WTC11 (cell line): ENCODE measurements at regions not wholly inside any gene's neighbourhood (a gene's known extent, or its start where the extent isn't known, plus 50 kb on each side); places are given as distances from the start of the nearest gene placed in this dataset.

Experiments
- ATAC-seq: fragments of 200-7000 bp; cut with Tn5 transposase; 2 replicates; pipeline ENCODE4 v1.10.0; 2021; ENCODE audit warnings: mild to moderate bottlenecking, moderate library complexity
- CTCF ChIA-PET: fragments of 300-600 bp; sonication (Branson Sonifier 250); formaldehyde crosslinking; loops from one replicate; lab custom pipeline; 2021; ENCODE audit warnings: antibody characterized with exemption; lab: Charles Lee
- POLR2A ChIA-PET: fragments of 350-600 bp; sonication (Branson Sonifier 250); formaldehyde crosslinking; loops from one replicate; lab custom pipeline; 2021; ENCODE audit warnings: antibody characterized with exemption; lab: Charles Lee
- DNase-seq: peaks from one replicate; pipeline ENCODE4 v3.0.0; 2021; ENCODE audit warnings: low spot score
- H3K27ac Mint-ChIP-seq: 2 replicates; pipeline ENCODE4 v1.8.0; 2021; ENCODE audit warnings: mixed read lengths
- H3K27me3 Mint-ChIP-seq: 2 replicates; pipeline ENCODE4 v1.8.0; 2021; ENCODE audit warnings: low read depth, mild to moderate bottlenecking, moderate library complexity, mixed read lengths
- H3K36me3 Mint-ChIP-seq: 2 replicates; pipeline ENCODE4 v1.8.0; 2021; ENCODE audit warnings: mixed read lengths
- H3K4me1 Mint-ChIP-seq: 2 replicates; pipeline ENCODE4 v1.8.0; 2022; ENCODE audit warnings: mixed read lengths
- H3K4me3 Mint-ChIP-seq: 2 replicates; pipeline ENCODE4 v1.8.0; 2021; ENCODE audit warnings: mild to moderate bottlenecking, moderate library complexity, mixed read lengths
- H3K9me3 Mint-ChIP-seq: 2 replicates; pipeline ENCODE4 v1.8.0; 2021; ENCODE audit warnings: mixed read lengths
- ATF3 ChIP-seq: sonication (generic); formaldehyde crosslinking; conservative IDR thresholded peaks from 2 replicates; pipeline ENCODE4 v1.8.1; 2022; ENCODE audit warnings: mild to moderate bottlenecking, missing genetic modification reagents
- ATF6 ChIP-seq: sonication (generic); formaldehyde crosslinking; IDR thresholded peaks from 2 replicates; pipeline ENCODE4 v1.8.1; 2023; ENCODE audit warnings: mild to moderate bottlenecking, missing genetic modification reagents
- CREB1 ChIP-seq: sonication (generic); formaldehyde crosslinking; IDR thresholded peaks from 2 replicates; pipeline ENCODE4 v1.8.0; 2023; ENCODE audit warnings: mild to moderate bottlenecking, missing genetic modification reagents
- E2F1 ChIP-seq: sonication (generic); formaldehyde crosslinking; IDR thresholded peaks from 2 replicates; pipeline ENCODE4 v1.8.0; 2022; ENCODE audit warnings: mild to moderate bottlenecking, missing genetic modification reagents
- E2F5 ChIP-seq: sonication (generic); formaldehyde crosslinking; IDR thresholded peaks from 2 replicates; pipeline ENCODE4 v1.8.1; 2022; ENCODE audit warnings: mild to moderate bottlenecking, moderate library complexity, missing genetic modification reagents
- ESRRA ChIP-seq: sonication (generic); formaldehyde crosslinking; IDR thresholded peaks from 2 replicates; pipeline ENCODE4 v1.8.1; 2022; ENCODE audit warnings: mild to moderate bottlenecking, missing genetic modification reagents, borderline replicate concordance
- FOXP4 ChIP-seq: sonication (generic); formaldehyde crosslinking; IDR thresholded peaks from 2 replicates; pipeline ENCODE4 v1.8.0; 2022; ENCODE audit warnings: mild to moderate bottlenecking, missing genetic modification reagents
- GRHL2 ChIP-seq: fragments of 250-450 bp; sonication (Bioruptor Pico); IDR thresholded peaks from 2 replicates; pipeline ENCODE4 v1.8.0; 2022; ENCODE audit warnings: mild to moderate bottlenecking, moderate library complexity; ENCODE audit not compliant: insufficient replicate concordance, severe bottlenecking
- NFE2L1 ChIP-seq: sonication (generic); formaldehyde crosslinking; IDR thresholded peaks from 2 replicates; pipeline ENCODE4 v1.8.1; 2023; ENCODE audit warnings: missing genetic modification reagents
- NR3C1 ChIP-seq: sonication (generic); formaldehyde crosslinking; conservative IDR thresholded peaks from 2 replicates; pipeline ENCODE4 v1.8.1; 2023; ENCODE audit warnings: low read depth, mild to moderate bottlenecking, missing genetic modification reagents
- OVOL2 ChIP-seq: fragments of 250-450 bp; sonication (Bioruptor Pico); IDR thresholded peaks from 2 replicates; pipeline ENCODE4 v1.9.0; 2021; ENCODE audit warnings: mild to moderate bottlenecking, borderline replicate concordance
- SOX15 ChIP-seq: fragments of 250-450 bp; sonication (Bioruptor Pico); IDR thresholded peaks from 2 replicates; pipeline ENCODE4 v1.9.0; 2021; ENCODE audit warnings: mild to moderate bottlenecking
- TEAD4 ChIP-seq: sonication (generic); formaldehyde crosslinking; IDR thresholded peaks from 2 replicates; pipeline ENCODE4 v1.8.0; 2022; ENCODE audit warnings: mild to moderate bottlenecking, missing genetic modification reagents
- USF1 ChIP-seq: sonication (generic); formaldehyde crosslinking; IDR thresholded peaks from 2 replicates; pipeline ENCODE4 v1.8.0; 2022; ENCODE audit warnings: mild to moderate bottlenecking, missing genetic modification reagents
- ZNF121 ChIP-seq: sonication (generic); formaldehyde crosslinking; IDR thresholded peaks from 2 replicates; pipeline ENCODE4 v1.8.0; 2023; ENCODE audit warnings: missing genetic modification reagents
- ZNF232 ChIP-seq: sonication (generic); formaldehyde crosslinking; IDR thresholded peaks from 2 replicates; pipeline ENCODE4 v1.8.0; 2022; ENCODE audit warnings: mild to moderate bottlenecking, missing genetic modification reagents
- ZNF263 ChIP-seq: sonication (generic); formaldehyde crosslinking; IDR thresholded peaks from 2 replicates; pipeline ENCODE4 v1.8.1; 2022; ENCODE audit warnings: low read depth, mild to moderate bottlenecking, moderate library complexity, missing genetic modification reagents
- ZSCAN18 ChIP-seq: fragments of 250-450 bp; sonication (Bioruptor Pico); IDR thresholded peaks from 2 replicates; pipeline ENCODE4 v2.1.2; 2022; ENCODE audit warnings: mild to moderate bottlenecking, moderate library complexity
- TF ChIP-seq, protein P1 (sequence below): fragments of 200-600 bp; IDR thresholded peaks from 2 replicates; pipeline ENCODE4 v1.8.0; 2022; ENCODE audit warnings: antibody characterized with exemption

DNA sequence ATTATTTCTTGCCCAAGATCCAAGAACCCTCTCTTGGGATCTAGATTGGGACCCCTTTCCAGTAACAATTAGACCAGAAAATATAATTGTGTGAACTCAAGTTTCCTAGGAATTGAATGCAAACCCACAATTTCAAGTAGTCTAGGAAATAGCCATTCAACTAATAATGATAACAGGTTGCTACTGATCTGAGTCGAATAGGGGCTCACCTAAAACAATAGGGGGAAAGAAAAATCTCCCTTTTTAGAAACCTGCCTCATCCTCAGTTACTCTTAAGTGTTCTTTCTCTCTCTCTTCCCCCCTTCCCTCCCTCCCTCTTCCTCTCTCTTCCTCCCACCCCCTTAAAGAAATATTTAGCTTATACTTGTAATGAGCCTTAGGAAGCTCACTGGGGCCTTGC is 555.3 kb downstream of the IGSF11 start:
- Mint-ChIP-seq H3K4me3 (no peak overlapping the region), H3K4me1 (peaks cover 61% of the 10 kb centered on the region), H3K27ac (peak overlapping the region; percentile 41; the same call in 1 of the 2 replicates), H3K36me3 (no peaks in the 10 kb centered on the region), H3K27me3 (peaks cover 3% of the 10 kb centered on the region; the same call in 1 of the 2 replicates), H3K9me3 (no peaks in the 10 kb centered on the region)
- no peak for DNase-seq
- CTCF ChIA-PET = interaction anchor here (1.1 kb wide), 1 partner anchor 15 kb away, joined by 3 read pairs; no protein-coding TSS in a partner anchor
- ATAC-seq = no peak
- POLR2A ChIA-PET = no interaction called here
- TF ChIP-seq NR3C1 (CRISPR knock-in tag) (no peak), ZNF263 (CRISPR knock-in tag) (no peak), USF1 (CRISPR knock-in tag) (no peak)

DNA sequence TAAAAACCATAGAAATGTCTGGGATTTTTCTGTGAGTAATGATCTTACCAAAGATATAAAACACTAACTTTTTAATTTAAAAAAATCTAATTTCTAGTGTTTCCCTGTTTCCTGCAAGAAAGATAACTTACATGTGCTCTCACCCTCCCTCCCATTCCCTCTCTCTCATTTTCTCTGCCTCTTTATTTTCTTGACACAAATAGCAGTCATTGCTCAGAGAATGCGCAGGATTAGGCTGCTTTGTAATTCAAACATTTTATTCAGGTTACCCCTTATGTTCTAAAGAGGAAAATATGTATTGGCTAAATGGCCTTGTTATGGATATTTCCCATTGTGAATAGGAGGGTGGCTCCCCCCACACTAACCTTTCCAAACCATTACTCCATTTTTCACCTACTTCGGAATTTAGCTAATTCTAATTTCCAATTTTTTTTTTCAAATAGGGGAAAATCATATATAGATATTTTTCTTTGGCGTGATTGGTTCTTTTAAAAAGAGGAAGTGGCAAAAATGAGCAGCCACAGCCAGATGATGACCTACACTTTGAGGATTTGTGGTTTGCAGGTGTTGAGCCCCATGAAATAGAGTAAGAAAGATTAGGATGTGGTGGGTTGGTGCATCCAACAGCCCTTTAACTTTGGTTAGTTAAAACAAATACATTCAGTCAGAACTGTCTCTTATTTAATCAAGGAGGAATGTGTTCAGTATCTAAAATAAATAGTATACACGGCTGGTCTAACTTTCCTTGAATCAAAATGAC is 554.4 kb downstream of the IGSF11 start:
- H3K9me3 Mint-ChIP-seq = no peaks in the 10 kb centered on the region
- DNase-seq = no peak
- peaks cover 61% of the 10 kb centered on the region for H3K4me1 Mint-ChIP-seq
- POLR2A ChIA-PET = no interaction called here
- ATAC-seq = peak; percentile 54
- CTCF ChIA-PET = interaction anchor here (1.1 kb wide), 1 partner anchor 14 kb away, joined by 3 read pairs; no protein-coding TSS in a partner anchor
- H3K27me3 Mint-ChIP-seq = peaks cover 3% of the 10 kb centered on the region; the same call in 1 of the 2 replicates
- no peak for TF ChIP-seq ZNF232 (CRISPR knock-in tag)
- no peak for TF ChIP-seq SOX15
- TF ChIP-seq ZNF121 (CRISPR knock-in tag) = no peak
- no peak for TF ChIP-seq FOXP4
- no peak for TF ChIP-seq ESRRA (CRISPR knock-in tag)
- TF ChIP-seq OVOL2 = no peak
- TF ChIP-seq ATF3 = no peak
- no peak for TF ChIP-seq E2F1 (CRISPR knock-in tag)
- TF ChIP-seq ZSCAN18 = no peak
- TF ChIP-seq TEAD4 (CRISPR knock-in tag) = no peak
- TF ChIP-seq NFE2L1 (CRISPR knock-in tag) = no peak
- TF ChIP-seq, all 79 proteins: peak for 0
- Mint-ChIP-seq H3K36me3 (no peaks in the 10 kb centered on the region), H3K27ac (peak overlapping the region; percentile 69), H3K4me3 (peak overlapping the region; percentile 8; the same call in 1 of the 2 replicates)

GRCh38 chr3:118485693-118486092 is 549.0 kb downstream of the IGSF11 start:
- ChIA-PET CTCF (no interaction called here), POLR2A (no interaction called here)
- no peaks in the 10 kb centered on the region; the same call in 1 of the 2 replicates for H3K9me3 Mint-ChIP-seq
- ATAC-seq (no peak), DNase-seq (no peak)
- no peak overlapping the region for H3K27ac Mint-ChIP-seq
- no peaks in the 10 kb centered on the region for H3K36me3 Mint-ChIP-seq
- peaks cover 37% of the 10 kb centered on the region for H3K4me1 Mint-ChIP-seq
- no peaks in the 10 kb centered on the region for H3K27me3 Mint-ChIP-seq
- H3K4me3 Mint-ChIP-seq = no peak overlapping the region
- TF ChIP-seq FOXP4 = no peak
- no peak for TF ChIP-seq CREB1 (CRISPR knock-in tag)
- TF ChIP-seq, protein P1, sequence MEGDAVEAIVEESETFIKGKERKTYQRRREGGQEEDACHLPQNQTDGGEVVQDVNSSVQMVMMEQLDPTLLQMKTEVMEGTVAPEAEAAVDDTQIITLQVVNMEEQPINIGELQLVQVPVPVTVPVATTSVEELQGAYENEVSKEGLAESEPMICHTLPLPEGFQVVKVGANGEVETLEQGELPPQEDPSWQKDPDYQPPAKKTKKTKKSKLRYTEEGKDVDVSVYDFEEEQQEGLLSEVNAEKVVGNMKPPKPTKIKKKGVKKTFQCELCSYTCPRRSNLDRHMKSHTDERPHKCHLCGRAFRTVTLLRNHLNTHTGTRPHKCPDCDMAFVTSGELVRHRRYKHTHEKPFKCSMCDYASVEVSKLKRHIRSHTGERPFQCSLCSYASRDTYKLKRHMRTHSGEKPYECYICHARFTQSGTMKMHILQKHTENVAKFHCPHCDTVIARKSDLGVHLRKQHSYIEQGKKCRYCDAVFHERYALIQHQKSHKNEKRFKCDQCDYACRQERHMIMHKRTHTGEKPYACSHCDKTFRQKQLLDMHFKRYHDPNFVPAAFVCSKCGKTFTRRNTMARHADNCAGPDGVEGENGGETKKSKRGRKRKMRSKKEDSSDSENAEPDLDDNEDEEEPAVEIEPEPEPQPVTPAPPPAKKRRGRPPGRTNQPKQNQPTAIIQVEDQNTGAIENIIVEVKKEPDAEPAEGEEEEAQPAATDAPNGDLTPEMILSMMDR = no peak
- no peak for TF ChIP-seq ATF6 (CRISPR knock-in tag)
- TF ChIP-seq E2F5 (CRISPR knock-in tag) = no peak
- no peak for TF ChIP-seq GRHL2 (CRISPR knock-in tag)
